SK-N-SH (cell line): ENCODE measurements at regions not wholly inside any gene's neighbourhood (a gene's known extent, or its start where the extent isn't known, plus 50 kb on each side); places are given as distances from the start of the nearest gene placed in this dataset.

Source experiments
- CTCF ChIA-PET: fragments of 300-600, 350-600 bp; formaldehyde crosslinking; extraction: SDS; loops from one replicate; lab custom pipeline; 2021; lab: Yijun Ruan, JAX
- POLR2A ChIA-PET: fragments of 350-600 bp; sonication (Branson Sonifier 250); formaldehyde crosslinking; extraction: SDS; loops from one replicate; lab custom pipeline; 2020; ENCODE audit warnings: antibody characterized with exemption, inconsistent platforms; lab: Yijun Ruan, JAX
- DNase-seq: peaks from one replicate; pipeline ENCODE4 v3.0.0; 2012
- H2AFZ ChIP-seq: fragments of 200-600 bp; sonication (generic); 2 replicates; pipeline ENCODE4 v1.8.1; 2016; ENCODE audit warnings: antibody characterized with exemption, mild to moderate bottlenecking, low read depth
- H3F3A ChIP-seq: fragments of 200-600 bp; sonication (generic); replicated peaks from 2 replicates; pipeline ENCODE3; 2016; ENCODE audit warnings: antibody characterized with exemption, mild to moderate bottlenecking; ENCODE audit not compliant: insufficient read depth
- H3K27ac ChIP-seq, 2 experiments: fragments of 200-500 bp in 1 of 2; fragments of 200-600 bp in 1 of 2; sonication (Bioruptor generic) in 1 of 2; sonication (generic), shearing (Covaris generic) in 1 of 2; 2 replicates each; pipeline versions ENCODE4 v1.5.1 to v1.6.1; 2014 to 2016; ENCODE audit warnings: low read depth in 2 of 2, inconsistent platforms in 1 of 2, low read length in 1 of 2, mild to moderate bottlenecking in 1 of 2, mixed read lengths in 1 of 2
- H3K27me3 ChIP-seq: fragments of 200-600 bp; sonication (generic), shearing (Covaris generic); 2 replicates; pipeline ENCODE4 v1.6.1; 2016; ENCODE audit warnings: mixed run types; ENCODE audit not compliant: insufficient read depth
- H3K36me3 ChIP-seq, 2 experiments: fragments of 200-500 bp in 1 of 2; fragments of 200-600 bp in 1 of 2; sonication (Bioruptor generic) in 1 of 2; sonication (generic) in 1 of 2; replicated peaks in 1 of 2; 2 replicates each; pipeline versions ENCODE3 to v1.5.1; 2014 to 2016; ENCODE audit warnings: low read length in 1 of 2, mild to moderate bottlenecking in 1 of 2; ENCODE audit not compliant: insufficient read depth in 2 of 2, control insufficient read depth in 1 of 2
- H3K4me1 ChIP-seq, 2 experiments: fragments of 200-500 bp in 1 of 2; fragments of 200-600 bp in 1 of 2; sonication (Bioruptor generic) in 1 of 2; sonication (generic), shearing (Covaris generic) in 1 of 2; 2 replicates each; pipeline versions ENCODE4 v1.5.1 to v1.6.1; 2014 to 2016; ENCODE audit warnings: low read depth in 1 of 2, low read length in 1 of 2, mixed run types in 1 of 2; ENCODE audit not compliant: insufficient read depth in 2 of 2, control insufficient read depth in 1 of 2
- H3K4me2 ChIP-seq: fragments of 200-600 bp; sonication (generic), shearing (Covaris generic); 2 replicates; pipeline ENCODE4 v1.6.1; 2017; ENCODE audit warnings: mixed run types
- H3K4me3 ChIP-seq, 2 experiments: fragments of 200-500 bp in 1 of 2; fragments of 200-600 bp in 1 of 2; sonication (Bioruptor generic) in 1 of 2; sonication (generic), shearing (Covaris generic) in 1 of 2; 2 replicates each; pipeline versions ENCODE4 v1.5.1 to v1.8.1; 2014 to 2016; ENCODE audit warnings: low read depth in 2 of 2, inconsistent platforms in 1 of 2, low read length in 1 of 2, mild to moderate bottlenecking in 1 of 2, mixed read lengths in 1 of 2, moderate library complexity in 1 of 2
- H3K79me2 ChIP-seq: fragments of 200-600 bp; sonication (generic); 2 replicates; pipeline ENCODE4 v1.8.1; 2017; ENCODE audit warnings: mild to moderate bottlenecking; ENCODE audit not compliant: insufficient read depth
- H3K9ac ChIP-seq: fragments of 200-600 bp; sonication (generic); 2 replicates; pipeline ENCODE4 v1.6.1; 2017; ENCODE audit warnings: mixed run types
- H3K9me2 ChIP-seq: fragments of 200-600 bp; sonication (generic); 2 replicates; pipeline ENCODE4 v1.6.1; 2017; ENCODE audit warnings: mixed run types
- H3K9me3 ChIP-seq: fragments of 200-600 bp; sonication (generic); 2 replicates; pipeline ENCODE4 v1.6.1; 2017; ENCODE audit warnings: mixed run types, mild to moderate bottlenecking, moderate library complexity
- H4K20me1 ChIP-seq: fragments of 200-600 bp; sonication (generic); 2 replicates; pipeline ENCODE4 v1.6.1; 2017; ENCODE audit warnings: mild to moderate bottlenecking, mixed run types; ENCODE audit not compliant: insufficient read depth
- ELF1 ChIP-seq: IDR thresholded peaks from 2 replicates; pipeline ENCODE4 v1.4.0; 2012
- EP300 ChIP-seq, 2 experiments: IDR thresholded peaks; 2 replicates each; pipeline versions ENCODE4 v1.4.0 to v1.6.1; 2012; ENCODE audit warnings: borderline replicate concordance in 1 of 2, low read depth in 1 of 2, low read length in 1 of 2
- FOSL2 ChIP-seq: IDR thresholded peaks from 2 replicates; pipeline ENCODE4 v1.4.0; 2012; ENCODE audit warnings: low read depth, mild to moderate bottlenecking, moderate library complexity, borderline replicate concordance
- GATA2 ChIP-seq: sonication (generic); formaldehyde crosslinking; IDR thresholded peaks from 2 replicates; pipeline ENCODE4 v1.5.0; 2020; ENCODE audit warnings: mild to moderate bottlenecking, missing genetic modification reagents
- IRF3 ChIP-seq: fragments of 150-350 bp; IDR thresholded peaks from 2 replicates; pipeline ENCODE4 v1.6.1; 2016; ENCODE audit warnings: mild to moderate bottlenecking, low read depth, low read length
- JUND ChIP-seq: IDR thresholded peaks from 2 replicates; pipeline ENCODE4 v1.4.0; 2012
- NFIC ChIP-seq: IDR thresholded peaks from 2 replicates; pipeline ENCODE4 v1.4.0; 2012; ENCODE audit warnings: borderline replicate concordance
- NRF1 ChIP-seq: IDR thresholded peaks from 2 replicates; pipeline ENCODE4 v1.6.1; 2012; ENCODE audit warnings: low read depth, mild to moderate bottlenecking, low read length
- RAD21 ChIP-seq: IDR thresholded peaks from 2 replicates; pipeline ENCODE4 v1.6.1; 2012; ENCODE audit warnings: mild to moderate bottlenecking, low read length
- RCOR1 ChIP-seq: fragments of 150-350 bp; IDR thresholded peaks from 2 replicates; pipeline ENCODE4 v1.6.1; 2017; ENCODE audit warnings: antibody characterized with exemption, low read length
- REST ChIP-seq: IDR thresholded peaks from 2 replicates; pipeline ENCODE4 v1.6.1; 2012; ENCODE audit warnings: mild to moderate bottlenecking, low read depth, low read length, moderate library complexity
- RXRA ChIP-seq: IDR thresholded peaks from 2 replicates; pipeline ENCODE4 v1.4.0; 2012; ENCODE audit warnings: low read depth, mild to moderate bottlenecking, borderline replicate concordance
- SIN3A ChIP-seq: IDR thresholded peaks from 2 replicates; pipeline ENCODE4 v1.6.1; 2012; ENCODE audit warnings: low read depth, mild to moderate bottlenecking, low read length, moderate library complexity, borderline replicate concordance
- TAF1 ChIP-seq: IDR thresholded peaks from 2 replicates; pipeline ENCODE4 v1.6.1; 2012; ENCODE audit warnings: low read depth, mild to moderate bottlenecking, low read length, moderate library complexity, borderline replicate concordance
- TEAD4 ChIP-seq: IDR thresholded peaks from 2 replicates; pipeline ENCODE4 v1.4.0; 2012; ENCODE audit warnings: mild to moderate bottlenecking, borderline replicate concordance; ENCODE audit not compliant: insufficient read depth
- USF1 ChIP-seq: IDR thresholded peaks from 2 replicates; pipeline ENCODE4 v1.4.0; 2012; ENCODE audit warnings: low read depth, borderline replicate concordance
- USF2 ChIP-seq: fragments of 150-350 bp; IDR thresholded peaks from 2 replicates; pipeline ENCODE4 v1.6.1; 2017; ENCODE audit warnings: antibody characterized with exemption, low read length, low read depth, borderline replicate concordance
- YY1 ChIP-seq: IDR thresholded peaks from 2 replicates; pipeline ENCODE4 v1.4.0; 2012; ENCODE audit warnings: low read depth, mild to moderate bottlenecking
- WGBS: methylation state at CpG from one replicate; pipeline ENCODE4 v1.1.6; 2017; ENCODE audit warnings: low lambda C conversion rate; 5-methylcytosine and 5-hydroxymethylcytosine counted together

GRCh38 chr6:159642481-159642880, 50.6 kb downstream of the SOD2 start:
- TF ChIP-seq FOSL2 = no peak
- no peak for TF ChIP-seq NFIC
- no peak for TF ChIP-seq JUND
- no peak for TF ChIP-seq USF2
- TF ChIP-seq EP300 (IDR thresholded peaks at IDR 0.05; ENCODE audit: borderline replicate concordance in 1 of 2, low read depth in 1 of 2, low read length in 1 of 2) = no peak
- TF ChIP-seq YY1 = no peak
- TF ChIP-seq SIN3A = no peak
- no peak for TF ChIP-seq ELF1
- no peak for TF ChIP-seq GATA2 (CRISPR knock-in tag)
- no peak for TF ChIP-seq RAD21
- no peak for TF ChIP-seq RXRA
- no peak for TF ChIP-seq USF1
- TF ChIP-seq NRF1 = no peak
- TF ChIP-seq TEAD4 = no peak
- TF ChIP-seq REST = no peak
- TF ChIP-seq RCOR1 = no peak
- TF ChIP-seq TAF1 = no peak
- TF ChIP-seq IRF3 = no peak
- no peak overlapping the region for H2AFZ ChIP-seq
- no peaks in the 10 kb centered on the region for H3K9me3 ChIP-seq
- ChIA-PET CTCF (interaction anchor here (1.9 to 3.8 kb wide), 2 partner anchors 10 to 12 kb away, joined by 7 to 21 read pairs; no protein-coding TSS in a partner anchor), POLR2A (no interaction called here)
- H3K27ac ChIP-seq = no peak overlapping the region
- H3K36me3 ChIP-seq = no peaks in the 10 kb centered on the region
- H3K9ac ChIP-seq = no peak overlapping the region
- no peak overlapping the region for H3K4me2 ChIP-seq
- no peaks in the 10 kb centered on the region for H3K9me2 ChIP-seq
- H3K27me3 ChIP-seq = no peaks in the 10 kb centered on the region
- H3K4me3 ChIP-seq = no peak overlapping the region
- no peaks in the 10 kb centered on the region for H4K20me1 ChIP-seq
- no peaks in the 10 kb centered on the region for H3F3A ChIP-seq
- H3K79me2 ChIP-seq = no peaks in the 10 kb centered on the region
- H3K4me1 ChIP-seq = no peaks in the 10 kb centered on the region
- 46% methylated on average over 1 of the region's 1 CpG for WGBS
- DNase-seq = no peak
